ENCODE measurements at regions not wholly inside any gene's neighbourhood (a gene's known extent, or its start where the extent isn't known, plus 50 kb on each side); places are given as distances from the start of the nearest gene placed in this dataset.

- TF ChIP-seq, protein P1, sequence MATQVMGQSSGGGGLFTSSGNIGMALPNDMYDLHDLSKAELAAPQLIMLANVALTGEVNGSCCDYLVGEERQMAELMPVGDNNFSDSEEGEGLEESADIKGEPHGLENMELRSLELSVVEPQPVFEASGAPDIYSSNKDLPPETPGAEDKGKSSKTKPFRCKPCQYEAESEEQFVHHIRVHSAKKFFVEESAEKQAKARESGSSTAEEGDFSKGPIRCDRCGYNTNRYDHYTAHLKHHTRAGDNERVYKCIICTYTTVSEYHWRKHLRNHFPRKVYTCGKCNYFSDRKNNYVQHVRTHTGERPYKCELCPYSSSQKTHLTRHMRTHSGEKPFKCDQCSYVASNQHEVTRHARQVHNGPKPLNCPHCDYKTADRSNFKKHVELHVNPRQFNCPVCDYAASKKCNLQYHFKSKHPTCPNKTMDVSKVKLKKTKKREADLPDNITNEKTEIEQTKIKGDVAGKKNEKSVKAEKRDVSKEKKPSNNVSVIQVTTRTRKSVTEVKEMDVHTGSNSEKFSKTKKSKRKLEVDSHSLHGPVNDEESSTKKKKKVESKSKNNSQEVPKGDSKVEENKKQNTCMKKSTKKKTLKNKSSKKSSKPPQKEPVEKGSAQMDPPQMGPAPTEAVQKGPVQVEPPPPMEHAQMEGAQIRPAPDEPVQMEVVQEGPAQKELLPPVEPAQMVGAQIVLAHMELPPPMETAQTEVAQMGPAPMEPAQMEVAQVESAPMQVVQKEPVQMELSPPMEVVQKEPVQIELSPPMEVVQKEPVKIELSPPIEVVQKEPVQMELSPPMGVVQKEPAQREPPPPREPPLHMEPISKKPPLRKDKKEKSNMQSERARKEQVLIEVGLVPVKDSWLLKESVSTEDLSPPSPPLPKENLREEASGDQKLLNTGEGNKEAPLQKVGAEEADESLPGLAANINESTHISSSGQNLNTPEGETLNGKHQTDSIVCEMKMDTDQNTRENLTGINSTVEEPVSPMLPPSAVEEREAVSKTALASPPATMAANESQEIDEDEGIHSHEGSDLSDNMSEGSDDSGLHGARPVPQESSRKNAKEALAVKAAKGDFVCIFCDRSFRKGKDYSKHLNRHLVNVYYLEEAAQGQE (IDR thresholded peaks at IDR 0.05), result no peak
- no peak for TF ChIP-seq CBX2 (IDR thresholded peaks at IDR 0.05; ENCODE audit: borderline replicate concordance, low read depth)
Measured at GRCh38 chr12:115013236-115013981, 329.4 kb upstream of the TBX3 start (continued).

DNA sequence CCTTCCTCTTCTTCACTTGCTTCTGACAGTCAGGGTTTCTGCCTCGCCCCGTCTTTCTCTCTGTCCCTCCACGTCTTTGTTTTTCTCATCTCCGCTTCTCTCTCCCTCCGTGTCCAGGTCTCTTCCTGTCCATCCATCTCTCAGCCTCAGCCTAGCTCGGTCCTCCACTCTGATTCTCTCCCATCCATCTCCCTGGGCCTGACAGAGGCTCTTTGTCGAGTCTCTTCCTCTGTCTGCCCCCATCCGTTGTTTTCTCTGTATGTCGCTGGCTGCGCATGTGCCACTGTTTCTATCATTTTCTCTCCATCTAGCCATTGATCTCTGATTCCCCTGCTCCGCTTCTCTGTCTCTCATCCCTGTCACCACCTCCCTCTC is 328.9 kb upstream of the TBX3 start:
- no peak for TF ChIP-seq CBX8 (IDR thresholded peaks at IDR 0.05)
- TF ChIP-seq PHF8 (IDR thresholded peaks at IDR 0.05; ENCODE audit: borderline replicate concordance, low read depth), result no peak
- TF ChIP-seq, protein P1 (IDR thresholded peaks at IDR 0.05), result no peak
- TF ChIP-seq CBX2 (IDR thresholded peaks at IDR 0.05; ENCODE audit: borderline replicate concordance, low read depth), result no peak
- no peak for TF ChIP-seq RFX5 (IDR thresholded peaks at IDR 0.05)
- no peak for TF ChIP-seq KDM5A (IDR thresholded peaks at IDR 0.05)
- no peak for TF ChIP-seq CTCF (IDR thresholded peaks at IDR 0.05)
- TF ChIP-seq CEBPB (IDR thresholded peaks at IDR 0.05), result no peak
- TF ChIP-seq, protein P2, sequence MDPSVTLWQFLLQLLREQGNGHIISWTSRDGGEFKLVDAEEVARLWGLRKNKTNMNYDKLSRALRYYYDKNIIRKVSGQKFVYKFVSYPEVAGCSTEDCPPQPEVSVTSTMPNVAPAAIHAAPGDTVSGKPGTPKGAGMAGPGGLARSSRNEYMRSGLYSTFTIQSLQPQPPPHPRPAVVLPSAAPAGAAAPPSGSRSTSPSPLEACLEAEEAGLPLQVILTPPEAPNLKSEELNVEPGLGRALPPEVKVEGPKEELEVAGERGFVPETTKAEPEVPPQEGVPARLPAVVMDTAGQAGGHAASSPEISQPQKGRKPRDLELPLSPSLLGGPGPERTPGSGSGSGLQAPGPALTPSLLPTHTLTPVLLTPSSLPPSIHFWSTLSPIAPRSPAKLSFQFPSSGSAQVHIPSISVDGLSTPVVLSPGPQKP (IDR thresholded peaks at IDR 0.05; ENCODE audit: low read depth, low read length), result no peak
- no peak for TF ChIP-seq POLR2A (IDR thresholded peaks at IDR 0.05; ENCODE audit: low read length)
- no peak for TF ChIP-seq ZNF302 (CRISPR knock-in tag; IDR thresholded peaks at IDR 0.05)
- TF ChIP-seq, protein P3, sequence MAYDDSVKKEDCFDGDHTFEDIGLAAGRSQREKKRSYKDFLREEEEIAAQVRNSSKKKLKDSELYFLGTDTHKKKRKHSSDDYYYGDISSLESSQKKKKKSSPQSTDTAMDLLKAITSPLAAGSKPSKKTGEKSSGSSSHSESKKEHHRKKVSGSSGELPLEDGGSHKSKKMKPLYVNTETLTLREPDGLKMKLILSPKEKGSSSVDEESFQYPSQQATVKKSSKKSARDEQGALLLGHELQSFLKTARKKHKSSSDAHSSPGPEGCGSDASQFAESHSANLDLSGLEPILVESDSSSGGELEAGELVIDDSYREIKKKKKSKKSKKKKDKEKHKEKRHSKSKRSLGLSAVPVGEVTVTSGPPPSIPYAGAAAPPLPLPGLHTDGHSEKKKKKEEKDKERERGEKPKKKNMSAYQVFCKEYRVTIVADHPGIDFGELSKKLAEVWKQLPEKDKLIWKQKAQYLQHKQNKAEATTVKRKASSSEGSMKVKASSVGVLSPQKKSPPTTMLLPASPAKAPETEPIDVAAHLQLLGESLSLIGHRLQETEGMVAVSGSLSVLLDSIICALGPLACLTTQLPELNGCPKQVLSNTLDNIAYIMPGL (CRISPR knock-in tag; IDR thresholded peaks at IDR 0.05; ENCODE audit: borderline replicate concordance), result no peak
- TF ChIP-seq HEYL (CRISPR knock-in tag; IDR thresholded peaks at IDR 0.05), result no peak
- no peak for TF ChIP-seq MAZ (IDR thresholded peaks at IDR 0.05; ENCODE audit: borderline replicate concordance, low read depth, low read length)
- no peak for TF ChIP-seq FOSL2 (IDR thresholded peaks at IDR 0.05)
- no peak for TF ChIP-seq FOSL2 (CRISPR knock-in tag; IDR thresholded peaks at IDR 0.05)
- no peak for TF ChIP-seq FOSB (CRISPR knock-in tag; IDR thresholded peaks at IDR 0.05)
- WGBS (ENCODE audit: missing lambda C conversion rate), result 69% methylated on average over 11 of the region's 11 CpGs
- no peak for DNase-seq (ENCODE audit: low read depth in 1 of 2, low spot score in 1 of 2)
- ATAC-seq, result no peak
- Histone ChIP-seq H3K4me1 (no peaks in the 10 kb centered on the region), H3K4me3 (no peak overlapping the region), H3K27ac (no peak overlapping the region), H3K9me3 (peaks cover 3% of the 10 kb centered on the region; the same call in 1 of the 3 replicates), H3K4me2 (no peak overlapping the region)
- FAIRE-seq, result no peak
- ChIA-PET POLR2A (no interaction called here), CTCF (no interaction called here)

Measured in A549 (cell line).